ENCODE measurements at regions not wholly inside any gene's neighbourhood (a gene's known extent, or its start where the extent isn't known, plus 50 kb on each side); places are given as distances from the start of the nearest gene placed in this dataset.

GRCh38 chr4:115294717-115295116 lies 181.3 kb upstream of the NDST4 start:
- Histone ChIP-seq H3K4me3 (ENCODE audit: low read length) (no peak overlapping the region), H3K27me3 (ENCODE audit: insufficient read depth, low read length) (no peaks in the 10 kb centered on the region), H3K9me3 (ENCODE audit: low read length) (no peaks in the 10 kb centered on the region), H2AFZ (ENCODE audit: low read depth, low read length) (no peak overlapping the region), H3K4me1 (ENCODE audit: insufficient read depth, low read length) (no peaks in the 10 kb centered on the region), H3K36me3 (ENCODE audit: insufficient read depth, low read length) (no peaks in the 10 kb centered on the region)

GRCh38 chr4:115293093-115293462 lies 179.7 kb upstream of the NDST4 start:
- no peak overlapping the region for H2AFZ ChIP-seq (ENCODE audit: low read depth, low read length)
- H3K9me3 ChIP-seq (ENCODE audit: low read length), result no peaks in the 10 kb centered on the region
- no peak overlapping the region for H3K4me3 ChIP-seq (ENCODE audit: low read length)
- no peaks in the 10 kb centered on the region for H3K27me3 ChIP-seq (ENCODE audit: insufficient read depth, low read length)
- H3K36me3 ChIP-seq (ENCODE audit: insufficient read depth, low read length), result no peaks in the 10 kb centered on the region
- H3K4me1 ChIP-seq (ENCODE audit: insufficient read depth, low read length), result no peaks in the 10 kb centered on the region

DNA sequence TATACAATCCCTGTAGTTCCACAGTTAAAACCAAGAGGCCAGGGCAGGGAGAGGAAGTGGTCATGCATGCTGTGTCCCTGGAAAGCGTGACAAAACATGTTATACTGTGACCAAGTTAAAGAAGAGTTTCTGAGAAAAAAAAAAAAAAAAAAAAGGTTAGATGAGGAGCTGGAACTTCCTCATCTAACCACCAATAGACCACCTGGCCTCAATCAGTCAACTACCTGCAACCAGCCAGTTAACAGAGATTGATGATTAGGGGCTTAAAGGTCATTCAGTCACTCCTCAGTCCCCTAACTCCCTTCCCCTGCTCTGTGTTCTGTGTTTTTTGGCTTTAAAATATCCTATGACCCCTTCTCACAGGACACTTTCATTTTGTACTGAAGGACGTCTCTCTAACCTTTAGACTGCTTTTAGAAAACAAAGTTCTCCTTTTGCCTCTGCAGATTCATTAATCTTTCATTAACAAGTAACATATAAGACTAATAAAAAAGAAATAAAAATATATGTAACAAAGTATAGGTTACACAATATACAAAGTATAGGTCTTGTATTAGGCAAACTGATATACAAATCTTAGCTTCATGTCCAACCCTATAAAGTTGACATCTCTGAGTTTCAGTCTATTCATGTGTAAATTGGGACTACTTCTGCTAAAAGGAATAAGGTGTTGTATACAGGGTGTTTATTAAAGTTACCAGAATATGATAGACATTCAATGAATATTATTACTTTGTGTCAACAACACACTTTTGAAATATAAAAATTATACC lies 179.1 kb upstream of the NDST4 start:
- H3K4me1 ChIP-seq (ENCODE audit: insufficient read depth, low read length), result no peaks in the 10 kb centered on the region
- no peaks in the 10 kb centered on the region for H3K9me3 ChIP-seq (ENCODE audit: low read length)
- H3K36me3 ChIP-seq (ENCODE audit: insufficient read depth, low read length), result no peaks in the 10 kb centered on the region
- H3K4me3 ChIP-seq (ENCODE audit: low read length), result no peak overlapping the region
- H2AFZ ChIP-seq (ENCODE audit: low read depth, low read length), result no peak overlapping the region
- no peaks in the 10 kb centered on the region for H3K27me3 ChIP-seq (ENCODE audit: insufficient read depth, low read length)

GRCh38 chr4:115287426-115287825 lies 174.0 kb upstream of the NDST4 start:
- H3K36me3 ChIP-seq (ENCODE audit: insufficient read depth, low read length), result no peaks in the 10 kb centered on the region
- no peaks in the 10 kb centered on the region for H3K9me3 ChIP-seq (ENCODE audit: low read length)
- H3K4me3 ChIP-seq (ENCODE audit: low read length), result no peak overlapping the region
- no peaks in the 10 kb centered on the region for H3K4me1 ChIP-seq (ENCODE audit: insufficient read depth, low read length)
- H2AFZ ChIP-seq (ENCODE audit: low read depth, low read length), result no peak overlapping the region
- no peaks in the 10 kb centered on the region for H3K27me3 ChIP-seq (ENCODE audit: insufficient read depth, low read length)

DNA sequence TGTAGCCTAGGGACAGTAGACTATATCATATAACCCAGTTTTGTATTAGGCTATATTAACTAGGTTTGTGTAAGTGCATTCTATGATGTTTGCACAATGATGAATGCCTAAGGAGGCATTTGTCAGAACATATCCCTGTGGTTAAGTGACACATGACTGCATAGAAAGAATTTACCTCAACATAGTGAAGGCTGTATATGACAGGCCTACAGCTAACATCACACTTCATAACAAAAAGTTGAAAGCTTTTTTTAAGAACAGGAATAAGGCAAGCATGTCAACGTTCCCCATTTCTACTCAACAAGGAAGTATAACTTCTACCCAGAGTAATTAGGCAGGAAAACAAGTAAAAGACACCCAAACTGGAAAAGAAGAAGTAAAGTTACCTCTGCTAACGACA lies 165.9 kb upstream of the NDST4 start:
- Histone ChIP-seq H3K27me3 (ENCODE audit: insufficient read depth, low read length) (no peaks in the 10 kb centered on the region), H3K36me3 (ENCODE audit: insufficient read depth, low read length) (no peaks in the 10 kb centered on the region), H2AFZ (ENCODE audit: low read depth, low read length) (no peak overlapping the region), H3K9me3 (ENCODE audit: low read length) (no peaks in the 10 kb centered on the region), H3K4me3 (ENCODE audit: low read length) (no peak overlapping the region), H3K4me1 (ENCODE audit: insufficient read depth, low read length) (no peaks in the 10 kb centered on the region)

DNA sequence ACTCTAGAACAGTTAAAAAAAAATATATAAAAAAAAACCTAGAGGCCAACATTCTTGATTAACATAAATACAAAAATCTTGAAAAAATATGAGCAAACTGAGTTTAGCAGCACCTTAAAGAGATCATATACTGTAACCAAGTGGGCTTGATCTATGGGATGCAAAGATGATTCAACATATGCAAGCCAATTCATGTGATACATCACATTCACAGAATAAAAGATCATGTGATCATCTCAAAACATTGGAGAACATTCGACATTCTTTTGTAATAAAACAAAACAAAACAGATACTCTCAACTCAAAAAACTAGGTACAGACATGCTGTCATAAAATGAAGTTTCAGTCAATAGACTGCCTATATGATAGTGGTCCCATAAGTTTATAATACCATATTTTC lies 165.4 kb upstream of the NDST4 start:
- Histone ChIP-seq H3K36me3 (ENCODE audit: insufficient read depth, low read length) (no peaks in the 10 kb centered on the region), H3K9me3 (ENCODE audit: low read length) (no peaks in the 10 kb centered on the region), H3K27me3 (ENCODE audit: insufficient read depth, low read length) (no peaks in the 10 kb centered on the region), H3K4me3 (ENCODE audit: low read length) (no peak overlapping the region), H2AFZ (ENCODE audit: low read depth, low read length) (no peak overlapping the region), H3K4me1 (ENCODE audit: insufficient read depth, low read length) (no peaks in the 10 kb centered on the region)

DNA sequence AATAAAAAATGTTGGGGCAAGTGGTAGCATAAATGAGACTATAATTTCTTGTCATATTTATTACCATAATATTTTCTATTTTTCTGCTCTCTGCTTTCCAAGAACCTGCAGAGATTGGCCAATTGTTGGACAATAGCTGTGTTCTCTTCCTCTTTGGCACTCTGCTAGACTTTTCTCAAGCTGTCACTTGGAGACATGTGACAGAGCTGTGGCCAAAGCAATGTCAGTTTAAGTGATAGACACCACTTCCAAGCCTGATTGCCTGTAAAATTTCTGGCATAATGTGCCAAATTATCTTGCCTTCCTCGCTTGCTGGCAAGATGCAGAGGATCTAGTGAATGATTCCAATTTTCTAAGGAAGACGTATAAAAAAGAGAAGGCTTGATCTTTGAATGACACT lies 162.2 kb upstream of the NDST4 start:
- H2AFZ ChIP-seq (ENCODE audit: low read depth, low read length), result no peak overlapping the region
- H3K9me3 ChIP-seq (ENCODE audit: low read length), result no peaks in the 10 kb centered on the region
- H3K4me3 ChIP-seq (ENCODE audit: low read length), result no peak overlapping the region
- H3K36me3 ChIP-seq (ENCODE audit: insufficient read depth, low read length), result no peaks in the 10 kb centered on the region
- H3K4me1 ChIP-seq (ENCODE audit: insufficient read depth, low read length), result no peaks in the 10 kb centered on the region
- no peaks in the 10 kb centered on the region for H3K27me3 ChIP-seq (ENCODE audit: insufficient read depth, low read length)

DNA sequence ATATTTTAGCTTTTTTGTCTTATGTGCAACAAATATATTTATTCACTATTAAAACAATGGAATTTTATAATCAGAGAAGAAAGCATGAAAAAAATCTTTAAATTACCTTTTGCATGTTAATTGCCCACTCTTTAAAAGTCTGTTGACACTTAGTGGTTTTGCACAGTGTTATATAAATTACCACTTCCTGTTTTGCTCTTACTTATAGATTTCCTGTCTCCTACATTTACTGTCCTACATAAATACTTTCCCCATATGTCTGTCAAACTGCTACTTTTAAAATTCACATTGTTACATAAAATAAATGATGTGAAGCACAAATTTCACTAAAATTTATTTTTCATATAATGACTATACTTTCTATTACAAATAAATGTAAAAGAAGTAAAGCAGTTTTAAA lies 161.1 kb upstream of the NDST4 start:
- no peak overlapping the region for H3K4me3 ChIP-seq (ENCODE audit: low read length)
- no peaks in the 10 kb centered on the region for H3K4me1 ChIP-seq (ENCODE audit: insufficient read depth, low read length)
- no peaks in the 10 kb centered on the region for H3K36me3 ChIP-seq (ENCODE audit: insufficient read depth, low read length)
- no peaks in the 10 kb centered on the region for H3K9me3 ChIP-seq (ENCODE audit: low read length)
- H3K27me3 ChIP-seq (ENCODE audit: insufficient read depth, low read length), result no peaks in the 10 kb centered on the region
- H2AFZ ChIP-seq (ENCODE audit: low read depth, low read length), result no peak overlapping the region

DNA sequence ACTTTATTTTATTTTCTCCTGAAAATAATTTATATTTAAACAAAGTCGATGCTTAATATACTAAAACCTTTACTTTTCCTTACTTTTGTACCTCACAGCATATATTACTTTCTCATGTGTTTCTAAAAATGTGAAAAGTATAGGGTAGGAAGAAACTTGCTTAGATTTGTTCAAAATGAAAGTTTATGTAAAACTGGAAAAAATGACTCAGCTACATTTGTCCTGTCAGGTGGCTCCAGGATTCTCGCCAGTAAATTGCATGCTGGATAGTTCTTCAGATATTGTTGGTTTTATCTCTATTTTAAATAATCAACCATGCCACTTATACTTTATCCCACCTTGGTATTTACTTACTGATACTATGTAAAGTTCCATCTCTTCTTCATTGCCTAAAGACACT lies 159.2 kb upstream of the NDST4 start:
- Histone ChIP-seq H3K27me3 (ENCODE audit: insufficient read depth, low read length) (no peaks in the 10 kb centered on the region), H3K36me3 (ENCODE audit: insufficient read depth, low read length) (no peaks in the 10 kb centered on the region), H3K9me3 (ENCODE audit: low read length) (no peaks in the 10 kb centered on the region), H3K4me1 (ENCODE audit: insufficient read depth, low read length) (no peaks in the 10 kb centered on the region), H2AFZ (ENCODE audit: low read depth, low read length) (no peak overlapping the region), H3K4me3 (ENCODE audit: low read length) (no peak overlapping the region)

DNA sequence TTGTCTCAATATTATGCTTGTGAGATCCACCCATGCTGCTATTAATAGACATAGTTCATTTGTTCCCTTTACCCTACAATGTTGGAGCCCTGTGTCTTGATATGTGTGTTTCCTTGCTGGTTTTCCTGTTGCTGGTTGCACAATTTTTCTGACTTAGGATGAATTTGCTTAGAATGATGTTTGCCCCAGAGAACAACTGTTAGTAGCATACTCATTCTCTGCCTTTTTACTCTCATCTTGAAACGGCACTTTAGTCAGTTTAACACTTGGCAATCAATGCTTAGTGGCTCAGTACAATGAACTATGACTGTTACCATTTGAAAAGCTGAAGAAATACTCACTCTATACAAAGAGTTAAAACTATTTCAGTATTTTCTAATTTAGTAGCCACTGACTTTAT lies 158.8 kb upstream of the NDST4 start:
- no peaks in the 10 kb centered on the region for H3K4me1 ChIP-seq (ENCODE audit: insufficient read depth, low read length)
- H2AFZ ChIP-seq (ENCODE audit: low read depth, low read length), result peak overlapping the region; percentile 18
- H3K4me3 ChIP-seq (ENCODE audit: low read length), result no peak overlapping the region
- no peaks in the 10 kb centered on the region for H3K9me3 ChIP-seq (ENCODE audit: low read length)
- no peaks in the 10 kb centered on the region for H3K27me3 ChIP-seq (ENCODE audit: insufficient read depth, low read length)
- no peaks in the 10 kb centered on the region for H3K36me3 ChIP-seq (ENCODE audit: insufficient read depth, low read length)

DNA sequence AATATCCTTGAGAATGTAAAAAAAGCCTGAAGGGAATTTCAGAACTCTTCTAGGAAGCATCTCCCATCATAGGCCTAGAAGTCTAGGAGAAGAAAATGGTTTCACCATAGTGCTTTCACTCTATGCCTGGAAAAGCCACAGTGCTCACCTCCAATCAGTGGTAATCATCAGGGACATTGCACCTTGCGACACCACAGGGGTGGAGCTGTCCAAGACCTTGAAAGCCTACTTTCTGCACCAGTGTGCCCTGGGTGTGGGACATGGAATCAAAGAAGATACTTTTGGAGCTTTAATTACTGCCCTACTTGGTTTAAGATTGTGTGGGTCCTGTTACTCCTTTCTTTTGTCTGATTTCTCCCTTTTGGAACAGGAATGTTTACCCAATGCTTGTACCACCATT lies 146.8 kb upstream of the NDST4 start:
- H3K36me3 ChIP-seq (ENCODE audit: insufficient read depth, low read length), result no peaks in the 10 kb centered on the region
- no peak overlapping the region for H2AFZ ChIP-seq (ENCODE audit: low read depth, low read length)
- no peaks in the 10 kb centered on the region for H3K9me3 ChIP-seq (ENCODE audit: low read length)
- H3K27me3 ChIP-seq (ENCODE audit: insufficient read depth, low read length), result no peaks in the 10 kb centered on the region
- H3K4me1 ChIP-seq (ENCODE audit: insufficient read depth, low read length), result no peaks in the 10 kb centered on the region
- no peak overlapping the region for H3K4me3 ChIP-seq (ENCODE audit: low read length)

DNA sequence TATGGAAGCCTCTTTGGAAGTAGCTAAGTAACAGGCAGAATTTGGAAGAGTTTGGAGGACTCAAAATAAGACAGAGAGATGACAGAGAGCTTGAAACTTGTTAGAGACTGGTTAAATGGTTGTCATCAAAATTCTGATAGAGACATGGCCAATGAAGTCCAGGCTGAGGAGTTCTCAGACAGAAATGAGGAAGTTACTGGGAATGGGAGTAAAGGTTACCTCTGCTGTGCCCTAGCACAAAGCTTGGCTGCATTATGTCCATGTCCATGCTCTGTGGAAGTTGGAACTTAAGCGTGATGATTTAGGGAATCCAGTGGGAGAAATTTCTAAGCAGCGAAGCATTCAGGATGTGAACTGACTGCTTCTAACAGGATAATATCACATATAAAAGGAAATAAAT lies 146.2 kb upstream of the NDST4 start:
- no peak overlapping the region for H2AFZ ChIP-seq (ENCODE audit: low read depth, low read length)
- H3K27me3 ChIP-seq (ENCODE audit: insufficient read depth, low read length), result no peaks in the 10 kb centered on the region

DNA sequence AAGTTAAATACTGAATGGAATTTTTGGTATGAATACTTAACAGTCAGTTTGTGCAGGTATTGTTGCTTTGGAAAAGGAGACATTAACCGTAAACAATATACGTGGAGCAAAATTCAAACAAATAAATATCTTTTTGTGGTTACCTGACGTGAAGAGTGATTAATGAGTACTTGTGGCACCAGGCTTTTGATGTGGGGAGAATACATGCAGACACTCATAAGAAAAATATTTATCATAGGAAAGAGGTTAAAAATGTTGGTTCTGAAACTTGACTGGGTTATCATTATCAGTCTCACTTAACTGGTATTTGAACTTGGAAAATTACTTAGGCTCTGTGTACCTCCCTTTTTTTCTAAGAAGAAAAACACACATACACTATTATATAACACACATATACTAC lies 136.4 kb upstream of the NDST4 start:
- no peaks in the 10 kb centered on the region for H3K27me3 ChIP-seq (ENCODE audit: insufficient read depth, low read length)
- H3K9me3 ChIP-seq (ENCODE audit: low read length), result no peaks in the 10 kb centered on the region
- H2AFZ ChIP-seq (ENCODE audit: low read depth, low read length), result no peak overlapping the region
- no peaks in the 10 kb centered on the region for H3K4me1 ChIP-seq (ENCODE audit: insufficient read depth, low read length)
- H3K4me3 ChIP-seq (ENCODE audit: low read length), result no peak overlapping the region
- no peaks in the 10 kb centered on the region for H3K36me3 ChIP-seq (ENCODE audit: insufficient read depth, low read length)

More for the DNA sequence above, 146.2 kb upstream of the NDST4 start:
- Histone ChIP-seq H3K4me3 (ENCODE audit: low read length) (no peak overlapping the region), H3K36me3 (ENCODE audit: insufficient read depth, low read length) (no peaks in the 10 kb centered on the region), H3K4me1 (ENCODE audit: insufficient read depth, low read length) (no peaks in the 10 kb centered on the region), H3K9me3 (ENCODE audit: low read length) (no peaks in the 10 kb centered on the region)

DNA sequence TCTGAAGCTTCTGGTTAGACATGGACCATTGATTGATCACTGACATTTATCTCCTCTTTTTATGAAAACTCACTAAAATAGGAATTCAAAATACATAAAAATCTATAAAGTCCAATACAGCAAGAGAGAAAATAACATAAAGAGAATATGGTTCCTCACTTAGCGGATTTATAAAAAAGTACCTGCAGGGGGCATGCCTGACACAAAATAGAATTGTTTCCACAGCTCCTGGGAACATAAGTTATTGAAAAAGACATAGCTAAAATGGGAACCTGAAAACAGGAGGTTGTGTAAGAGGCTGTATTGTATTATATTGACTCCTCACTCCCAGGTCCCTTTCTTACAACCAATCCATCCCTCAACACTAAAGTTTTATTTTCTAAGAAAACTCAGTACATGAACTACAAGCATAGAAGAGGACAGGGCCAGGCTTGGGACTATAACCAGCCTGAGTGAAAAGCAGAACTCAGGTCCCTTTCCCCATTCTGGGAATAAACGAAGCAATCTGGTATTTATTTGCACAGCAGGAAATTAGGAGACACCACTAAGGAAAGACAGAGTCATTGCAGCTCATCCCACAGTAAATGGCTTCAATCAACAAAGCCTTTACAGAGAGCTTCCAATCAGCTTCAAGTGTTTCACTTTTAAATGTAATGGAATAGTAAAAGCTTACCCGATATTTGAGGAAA lies 121.1 kb upstream of the NDST4 start:
- Histone ChIP-seq H3K36me3 (ENCODE audit: insufficient read depth, low read length) (no peaks in the 10 kb centered on the region), H3K4me3 (ENCODE audit: low read length) (no peak overlapping the region)

More for the DNA sequence above, 121.1 kb upstream of the NDST4 start:
- Histone ChIP-seq H3K9me3 (ENCODE audit: low read length) (no peaks in the 10 kb centered on the region), H3K27me3 (ENCODE audit: insufficient read depth, low read length) (no peaks in the 10 kb centered on the region), H3K4me1 (ENCODE audit: insufficient read depth, low read length) (peaks cover 4% of the 10 kb centered on the region), H2AFZ (ENCODE audit: low read depth, low read length) (peak overlapping the region; percentile 89)

Measured in neuron (in vitro differentiated cells).